Left cardiac atrium (tissue), 4 donors: ENCODE measurements at regions not wholly inside any gene's neighbourhood (a gene's known extent, or its start where the extent isn't known, plus 50 kb on each side); places are given as distances from the start of the nearest gene placed in this dataset.
"Not testable (repeated sequence)": the region's sequence is repeated elsewhere in the genome, so short reads cannot be mapped to it uniquely, and the experiment has no call there.

Experiments
- ATAC-seq, 2 donors: fragments of 200-7000 bp; cut with Tn5 transposase; one replicate each; pipeline ENCODE4 v1.9.1; 2020; ENCODE audit warnings: mild to moderate bottlenecking in 2 of 2, moderate library complexity in 2 of 2
- DNase-seq: peaks from one replicate; pipeline ENCODE4 v3.0.0-alpha.2; 2020
- intact Hi-C, 2 donors: fragments of 100-400 bp; cut with DNase I; formaldehyde crosslinking; loops; one replicate each; pipeline versions ENCODE4 v1.14.1 to v1.15.1; 2022 to 2023
- donor health status: DM: no; HTN: yes; CAD: no.
- donor health status: DM: no; HTN: yes; CAD: no; lungs with severe emphysema.
- donor health status: DM: yes; HTN: yes; CAD: no.
- donor health status: Dilated cardiomyopathy.

DNA sequence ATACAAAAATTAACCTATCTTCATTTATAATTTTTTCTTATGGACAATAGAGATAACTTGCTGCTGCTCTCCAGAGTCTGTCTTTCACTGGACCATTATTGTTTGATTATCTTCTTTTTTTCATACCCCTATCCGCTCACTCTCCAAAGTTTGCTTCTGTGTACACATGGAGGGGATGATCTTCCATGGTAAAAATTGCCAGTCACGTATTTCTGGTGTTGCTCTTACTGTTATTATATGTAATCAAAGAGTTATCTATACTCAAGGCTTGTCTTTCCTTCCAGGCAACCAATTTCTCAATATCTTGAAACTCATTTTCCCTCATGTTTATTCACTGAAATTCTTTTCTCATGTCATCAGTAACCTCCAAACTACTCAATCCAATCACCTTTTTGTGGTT lies 817.8 kb upstream of the NECTIN3 start:
- DNase-seq = no peak
- intact Hi-C loops = no loop called here

DNA sequence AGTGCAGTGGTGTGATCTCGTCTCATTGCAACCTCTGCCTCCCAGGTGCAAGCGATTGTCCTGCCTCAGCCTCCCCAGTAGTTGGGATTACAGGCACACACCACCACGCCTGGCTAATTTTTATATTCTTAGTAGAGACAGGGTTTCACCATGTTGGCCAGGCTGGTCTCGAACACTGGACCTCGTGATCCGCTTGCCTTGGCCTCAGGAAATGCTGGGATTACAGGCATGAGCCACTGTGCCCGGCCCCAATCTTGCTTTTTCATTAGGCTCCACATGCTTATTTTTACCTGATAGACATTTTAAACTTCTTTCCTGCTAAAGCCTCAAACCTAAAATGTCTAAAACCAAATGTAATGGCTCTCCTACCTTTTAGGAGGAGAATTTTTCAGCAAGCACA lies 817.0 kb upstream of the NECTIN3 start:
- intact Hi-C loops = no loop called here
- DNase-seq = no peak
- ATAC-seq = no peak

More for the DNA sequence above, 817.8 kb upstream of the NECTIN3 start:
- no peak for ATAC-seq

DNA sequence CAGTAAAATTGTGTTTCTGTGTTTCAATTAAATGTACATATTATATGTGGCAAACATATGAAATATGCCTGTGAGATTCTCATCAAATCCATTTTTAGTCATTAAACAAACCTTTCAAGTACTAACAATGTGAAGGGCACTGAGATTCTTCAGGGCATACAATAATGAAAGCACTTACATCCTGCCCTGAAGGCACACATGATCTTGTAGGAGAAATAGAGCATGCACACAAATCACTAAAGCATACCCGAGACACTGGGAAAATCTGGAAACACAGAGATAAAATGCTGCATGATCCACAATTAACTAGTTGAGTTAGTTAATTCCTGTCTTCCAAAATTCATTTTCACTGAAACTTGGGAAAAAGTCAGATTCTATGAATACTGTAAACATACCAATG lies 810.5 kb upstream of the NECTIN3 start:
- no peak for DNase-seq
- intact Hi-C loops = no loop called here
- ATAC-seq = no peak

DNA sequence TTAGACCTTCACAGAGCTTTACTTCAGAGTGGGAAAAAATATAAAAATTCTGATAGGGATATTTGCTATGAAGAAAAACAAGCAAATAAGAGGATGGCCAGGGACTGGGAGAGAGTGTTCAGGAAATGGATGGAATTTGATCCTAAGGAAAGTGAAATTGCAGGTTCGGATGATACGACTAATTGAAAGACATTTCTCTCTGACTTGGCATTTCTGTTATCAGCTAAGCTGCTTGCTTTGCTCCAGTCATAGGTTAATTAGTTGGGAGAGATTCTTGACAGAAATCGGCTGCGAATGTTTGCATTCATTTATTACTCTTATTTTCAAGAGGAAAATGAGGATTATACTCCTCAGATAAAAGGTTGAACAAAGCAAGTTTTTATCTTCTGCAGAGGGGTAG lies 808.7 kb upstream of the NECTIN3 start:
- no peak for DNase-seq
- intact Hi-C loops = no loop called here
- ATAC-seq = no peak

DNA sequence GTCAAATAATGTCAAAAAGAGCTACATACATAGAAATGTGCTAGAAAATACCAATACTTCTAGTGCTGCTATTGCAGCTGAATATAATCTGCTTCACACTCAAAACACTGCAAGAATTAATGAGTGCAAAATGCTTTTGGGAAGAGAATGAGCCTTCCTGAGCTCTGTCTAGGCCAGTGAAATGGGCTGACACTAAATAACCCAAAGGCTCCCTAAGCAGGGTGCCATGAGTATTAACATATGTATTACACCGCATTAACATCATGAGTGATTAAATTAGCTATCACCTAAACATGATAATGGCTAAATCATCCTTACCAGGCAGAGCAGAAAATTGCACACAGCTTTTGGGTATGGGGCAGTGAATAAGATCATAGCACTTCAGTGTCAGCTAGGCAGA lies 806.3 kb upstream of the NECTIN3 start:
- ATAC-seq = no peak
- intact Hi-C loops = no loop called here
- DNase-seq = no peak

DNA sequence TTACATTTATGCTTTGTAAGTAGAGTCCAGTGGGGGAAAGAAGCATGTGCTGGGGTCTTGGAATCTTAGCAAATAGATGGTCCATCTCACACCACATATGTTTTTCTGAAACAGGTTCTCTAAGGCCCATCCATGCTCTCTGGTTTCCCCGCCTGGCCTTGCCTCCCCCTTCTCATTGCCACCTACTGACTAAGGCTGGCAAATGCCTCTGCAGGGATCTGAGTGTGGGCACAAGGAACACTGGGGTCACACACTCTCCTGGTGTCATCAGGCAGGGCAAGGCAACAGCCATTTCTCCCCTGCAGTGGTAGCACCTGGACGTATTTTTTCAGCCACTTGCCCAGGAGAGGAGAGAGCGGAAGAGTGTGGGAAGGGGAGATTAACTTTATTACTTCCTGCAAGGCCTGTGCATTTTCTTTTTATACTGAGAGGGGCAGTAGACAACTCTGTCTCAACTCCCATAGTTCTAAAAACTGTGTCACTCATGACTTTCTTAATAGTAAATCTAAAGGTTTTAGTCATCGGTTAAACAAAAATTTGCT lies 804.2 kb upstream of the NECTIN3 start:
- ATAC-seq = no peak
- intact Hi-C loops = no loop called here

DNA sequence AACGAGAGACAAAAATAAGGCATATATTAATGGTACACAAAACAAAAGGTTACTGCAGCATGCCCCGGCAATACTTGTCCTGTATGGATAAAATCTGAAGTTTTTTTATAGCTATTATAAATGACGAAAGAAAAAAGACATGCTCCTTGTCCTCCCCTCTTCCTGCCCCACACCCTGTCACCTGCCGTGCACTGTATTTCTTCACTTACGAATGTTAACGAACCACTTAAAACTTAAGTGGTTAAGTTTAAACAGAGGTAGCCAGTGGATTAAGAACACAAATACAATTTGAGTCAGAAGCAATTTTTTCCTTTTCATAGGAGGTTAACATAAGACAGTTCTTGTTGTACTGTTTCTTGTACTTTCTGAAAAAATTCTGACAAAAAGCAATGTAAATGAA lies 799.1 kb upstream of the NECTIN3 start:
- DNase-seq (no peak), ATAC-seq (no peak)
- intact Hi-C loops = no loop called here

More for the DNA sequence above, 804.2 kb upstream of the NECTIN3 start:
- DNase-seq = no peak

DNA sequence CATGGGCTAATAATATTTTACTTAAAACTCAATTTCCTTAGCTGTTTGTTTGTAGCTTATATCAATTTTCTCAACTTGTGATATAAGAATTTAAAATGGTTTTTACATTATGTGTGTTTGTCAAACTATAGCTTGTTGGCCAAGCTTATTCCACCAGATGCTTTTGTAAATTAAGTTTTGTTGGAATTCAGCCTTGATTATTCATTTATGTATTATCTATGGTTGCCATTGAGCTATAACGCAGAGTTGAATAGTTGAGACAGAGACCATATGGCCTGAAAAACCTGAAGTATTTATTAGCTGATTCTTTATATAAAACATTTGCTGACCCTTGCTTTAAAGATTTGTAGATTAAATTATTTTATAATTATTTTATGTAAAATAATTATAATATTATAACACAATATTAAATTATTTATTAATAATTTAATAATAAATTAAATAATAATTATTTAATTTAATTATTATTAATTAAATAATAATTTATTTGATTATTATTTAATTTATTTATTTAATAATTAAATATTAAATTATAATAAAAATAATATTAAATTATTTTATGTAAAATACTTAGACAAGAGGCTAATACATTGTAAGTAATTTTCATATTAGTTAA lies 779.6 kb upstream of the NECTIN3 start:
- ATAC-seq (no peak), DNase-seq (no peak)
- intact Hi-C loops = no loop called here

DNA sequence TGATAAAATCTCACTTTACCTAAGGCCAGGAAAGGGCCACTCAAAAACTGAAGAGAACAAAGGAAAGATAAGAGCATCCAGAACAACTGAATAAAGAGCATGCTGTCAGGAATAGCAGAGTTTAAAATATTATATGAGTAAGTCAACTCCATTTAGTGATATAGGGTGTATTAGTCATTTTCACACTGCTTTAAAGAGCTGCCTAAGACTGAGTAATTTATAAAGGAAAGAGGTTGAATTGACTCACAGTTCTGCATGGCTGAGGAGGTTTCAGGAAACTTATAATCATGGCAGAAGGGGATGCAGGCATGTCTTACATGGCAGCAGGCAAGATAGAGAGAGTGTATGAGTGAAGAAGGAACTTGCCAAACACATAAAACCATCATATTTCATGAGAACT lies 778.0 kb upstream of the NECTIN3 start:
- DNase-seq (no peak), ATAC-seq (no peak)
- intact Hi-C loops = no loop called here

DNA sequence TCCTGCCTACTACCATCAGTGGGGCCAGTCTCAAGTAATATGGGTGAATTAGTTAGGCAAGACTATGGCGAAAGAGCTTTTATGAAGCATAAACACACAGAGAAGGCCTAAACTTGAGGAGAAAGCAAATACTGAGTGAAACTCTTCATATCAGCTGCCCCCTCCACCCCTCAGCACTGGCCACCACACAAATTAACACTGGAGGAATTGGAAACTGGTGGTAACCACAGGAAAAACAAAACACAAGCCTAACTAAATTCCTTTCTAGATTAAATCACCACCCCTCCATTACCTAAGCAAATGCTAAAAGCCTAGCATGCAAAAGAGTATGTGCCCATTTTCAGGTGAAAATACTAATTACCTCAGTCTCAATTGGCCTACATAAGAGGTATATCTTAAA lies 774.7 kb upstream of the NECTIN3 start:
- intact Hi-C loops = no loop called here
- DNase-seq = no peak

DNA sequence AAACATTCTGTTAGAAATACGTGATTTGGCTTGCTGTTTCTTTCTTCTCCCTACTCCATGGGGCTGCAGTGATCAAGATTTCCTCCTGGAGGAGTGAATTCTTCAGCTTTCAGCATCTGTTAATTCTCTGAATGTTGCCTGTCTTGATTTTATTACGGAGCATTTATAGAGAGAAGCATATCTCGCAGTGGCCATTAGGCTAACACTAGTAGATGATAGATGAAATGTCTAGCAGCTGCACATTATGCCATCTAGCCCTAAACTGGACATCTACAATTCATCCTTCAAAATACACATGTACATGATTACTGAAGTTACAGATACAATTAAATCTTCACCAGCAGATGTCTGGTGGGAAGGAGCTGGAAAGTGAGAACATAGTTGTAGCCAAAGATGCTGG lies 769.8 kb upstream of the NECTIN3 start:
- intact Hi-C loops = no loop called here
- no peak for DNase-seq
- ATAC-seq = no peak

More for the DNA sequence above, 774.7 kb upstream of the NECTIN3 start:
- no peak for ATAC-seq

DNA sequence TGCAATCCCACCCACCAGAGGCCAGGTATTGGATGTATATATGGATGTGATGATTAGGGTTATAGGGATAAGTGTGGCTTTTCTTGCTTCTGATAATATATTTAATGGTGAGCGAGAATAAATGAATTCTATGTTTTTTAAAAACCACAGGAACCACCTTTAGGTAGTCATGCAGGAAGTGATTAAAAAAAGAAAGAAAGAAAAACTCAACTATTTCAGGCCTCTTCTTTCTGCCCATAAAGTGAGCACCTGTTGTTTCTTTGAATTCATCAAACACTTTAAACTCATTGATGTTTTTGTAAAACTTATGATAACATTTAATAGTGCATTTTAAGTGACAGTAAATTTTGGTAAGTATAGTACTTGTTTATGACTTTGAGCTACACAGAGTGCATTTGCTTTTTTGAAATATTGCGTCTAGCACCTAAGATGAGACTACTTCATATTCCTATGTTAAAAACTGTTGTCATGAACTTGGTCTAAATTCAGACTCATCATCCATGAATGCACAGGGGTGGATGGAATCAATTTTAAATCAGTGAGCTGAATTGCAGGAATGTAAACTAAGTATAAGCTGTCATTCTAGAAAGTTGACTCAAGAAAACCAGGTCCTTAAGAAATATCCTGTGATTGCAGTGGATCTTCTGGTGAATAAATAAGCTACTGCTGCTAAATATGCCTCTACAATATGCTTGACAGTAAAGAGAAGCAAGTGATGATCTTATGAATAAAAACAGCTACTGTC lies 764.4 kb upstream of the NECTIN3 start:
- no peak for ATAC-seq
- DNase-seq = no peak
- intact Hi-C loops = no loop called here

DNA sequence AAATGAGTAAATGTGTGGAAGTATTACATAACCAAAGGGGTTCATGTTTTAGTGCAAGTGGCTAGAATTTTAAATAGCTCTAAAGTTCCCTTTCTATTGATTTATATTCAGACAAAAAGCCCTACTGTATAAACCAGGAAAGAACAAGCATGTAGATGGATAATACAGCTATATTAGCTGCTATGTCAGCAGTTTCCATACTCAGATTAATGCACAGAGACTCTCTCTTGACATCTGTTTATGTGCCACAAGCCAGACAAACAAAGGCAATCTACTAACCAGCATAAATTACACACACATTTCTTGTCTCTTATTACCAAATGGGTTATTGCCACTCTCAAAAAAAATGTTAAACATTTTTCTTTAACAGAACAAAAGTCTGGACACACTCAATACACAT lies 760.1 kb upstream of the NECTIN3 start:
- intact Hi-C loops = no loop called here
- no peak for DNase-seq
- no peak for ATAC-seq

DNA sequence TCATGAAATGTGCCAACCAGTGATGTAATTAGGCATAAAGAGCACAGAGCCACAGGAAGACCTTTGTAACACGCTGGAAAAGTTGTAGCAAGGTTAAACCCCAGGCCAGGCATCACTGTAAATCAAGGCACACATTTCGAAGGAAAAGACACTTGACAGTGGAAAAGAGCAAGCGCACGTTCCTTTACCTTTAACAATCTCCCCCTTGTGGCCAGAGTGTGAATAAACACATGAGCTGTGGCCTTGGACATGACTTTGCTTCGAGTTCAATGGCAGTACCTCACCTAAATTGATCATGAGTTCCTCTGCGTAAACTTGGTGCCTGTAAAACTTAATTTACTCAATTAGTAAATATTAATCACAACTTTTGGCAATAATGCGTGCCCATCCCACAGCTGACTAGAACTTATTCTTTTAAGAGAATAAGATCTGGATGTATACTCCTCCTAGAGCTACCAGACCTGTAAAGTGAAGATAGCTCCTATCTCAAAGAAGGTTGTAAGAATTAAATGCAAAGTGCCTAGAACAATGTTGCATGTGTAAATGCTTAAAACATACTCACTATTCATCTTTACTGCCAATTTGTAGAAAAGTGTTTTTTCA lies 757.0 kb upstream of the NECTIN3 start:
- ATAC-seq (peak in 1 of 2 donors; percentile 31), DNase-seq (peak; percentile 48)
- intact Hi-C loops = loop anchor here in 1 of 2 donors (2.0 kb wide), 1 partner anchor 582 kb away; no protein-coding TSS in a partner anchor

DNA sequence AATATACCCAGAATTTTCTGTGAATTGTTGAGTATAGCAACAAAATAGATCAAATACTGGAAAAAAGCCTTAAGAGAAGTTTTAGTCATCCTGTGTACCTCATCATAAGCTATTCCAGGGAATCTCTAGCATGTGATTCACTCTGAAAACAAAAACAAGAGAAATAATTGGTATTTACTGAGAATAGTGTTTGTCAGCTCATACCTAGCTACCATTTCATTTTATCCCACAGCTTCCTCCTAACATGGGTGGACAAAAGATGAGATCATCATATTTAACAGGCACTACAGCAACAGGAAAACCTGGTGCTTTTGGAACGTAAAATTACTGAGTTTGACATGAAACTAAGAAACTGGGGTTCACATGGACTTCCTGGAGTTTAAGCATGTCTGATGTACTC lies 753.5 kb upstream of the NECTIN3 start:
- no peak for DNase-seq
- no peak for ATAC-seq
- intact Hi-C loops = no loop called here

DNA sequence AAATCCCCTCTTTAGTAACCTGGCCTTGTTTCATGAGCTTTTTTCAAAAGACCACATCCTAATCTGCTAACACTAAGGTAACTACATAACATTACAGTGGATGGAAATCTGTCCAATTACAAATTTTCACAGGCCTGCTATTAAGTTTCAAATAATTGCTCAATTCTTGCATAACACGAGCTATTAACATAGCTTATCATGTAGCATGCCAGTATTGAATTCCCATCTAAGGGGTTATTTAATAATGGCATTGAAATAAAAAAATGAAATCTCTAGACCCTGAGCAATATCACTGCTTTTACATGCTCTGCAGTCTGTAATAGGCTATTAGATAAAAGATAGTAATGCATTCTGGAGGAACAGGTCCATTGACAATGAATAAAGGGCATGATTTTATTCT lies 748.3 kb upstream of the NECTIN3 start:
- intact Hi-C loops = no loop called here
- DNase-seq (no peak), ATAC-seq (no peak)

DNA sequence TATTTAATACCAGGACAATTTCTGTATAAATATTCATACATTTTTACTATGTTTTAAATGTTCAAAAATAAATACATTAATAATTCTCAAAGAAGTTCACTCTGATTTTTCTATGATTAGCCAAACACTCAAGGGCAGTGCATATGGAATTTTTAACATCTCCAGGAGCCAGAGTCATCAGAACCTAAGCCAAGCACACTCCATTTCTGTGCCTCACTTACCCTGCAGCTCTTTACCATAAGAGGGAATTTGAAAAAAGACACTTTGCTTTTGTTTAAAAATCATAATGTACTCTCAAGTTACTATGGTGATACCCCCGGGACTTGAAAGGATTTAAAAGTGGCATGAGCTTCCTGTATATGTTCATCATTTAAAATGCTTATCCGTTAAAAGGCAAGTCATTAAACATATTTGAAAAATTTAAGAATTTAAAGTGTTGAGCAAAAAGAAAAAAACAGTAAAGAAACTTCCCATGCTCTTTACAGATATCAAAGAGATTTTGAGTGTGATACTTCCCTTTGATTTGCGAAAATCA lies 747.4 kb upstream of the NECTIN3 start:
- ATAC-seq (no peak), DNase-seq (no peak)
- intact Hi-C loops = no loop called here

DNA sequence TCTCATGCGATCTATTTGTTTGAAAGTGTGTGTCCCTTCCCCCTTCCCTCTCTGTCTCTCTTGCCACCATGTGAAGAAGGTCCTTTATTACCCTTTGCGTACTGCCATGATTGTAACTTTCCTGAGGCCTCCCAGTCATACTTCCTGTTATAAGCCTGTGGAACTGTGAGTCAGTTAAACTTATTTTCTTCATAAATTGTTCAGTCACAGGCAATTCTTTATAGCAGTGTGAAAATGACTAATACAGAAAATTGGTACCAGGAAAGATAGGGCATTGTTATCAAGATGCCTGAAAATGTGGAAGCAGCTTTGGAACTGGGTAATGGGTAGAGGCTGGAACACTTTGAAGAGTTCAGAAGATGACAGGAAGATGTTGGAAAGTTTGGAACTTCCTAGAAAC lies 743.7 kb upstream of the NECTIN3 start:
- ATAC-seq = no peak
- no peak for DNase-seq
- intact Hi-C loops = no loop called here

DNA sequence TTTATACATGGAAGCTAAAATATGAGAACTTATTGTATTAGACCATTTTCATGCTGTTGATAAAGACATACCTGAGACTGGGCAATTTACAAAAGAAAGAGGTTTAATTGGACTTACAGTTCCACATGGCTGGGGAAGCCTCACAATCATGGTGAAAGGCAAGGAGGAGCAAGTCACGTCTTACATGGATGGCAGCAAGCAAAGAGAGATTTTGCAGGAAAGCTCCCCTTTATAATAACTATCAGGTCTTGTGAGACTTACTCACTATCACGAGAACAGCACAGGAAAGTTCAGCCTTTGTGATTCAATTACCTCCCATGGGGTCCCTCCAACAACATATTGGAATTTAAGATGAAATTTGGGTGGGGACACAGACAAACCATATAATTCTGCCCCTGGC lies 740.1 kb upstream of the NECTIN3 start:
- intact Hi-C loops, DNase-seq, ATAC-seq: not testable (repeated sequence)

DNA sequence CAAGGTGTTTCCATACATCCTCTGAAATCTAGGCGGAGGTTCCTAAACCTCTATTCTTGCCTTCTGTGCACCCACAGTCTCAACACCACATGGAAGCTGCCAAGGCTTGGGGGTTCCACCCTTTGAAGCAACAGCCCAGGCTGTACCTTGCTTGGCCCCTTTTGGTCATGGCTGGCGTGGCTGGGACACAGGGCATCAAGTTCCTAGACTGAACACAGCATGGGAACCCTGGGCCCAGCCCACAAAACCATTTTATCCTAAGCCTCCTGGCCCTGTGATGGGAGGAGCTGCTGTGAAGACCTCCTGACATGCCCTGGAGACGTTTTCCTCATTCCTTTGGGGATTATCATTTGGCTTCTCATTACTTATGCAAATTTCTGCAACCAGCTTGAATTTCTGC lies 739.0 kb upstream of the NECTIN3 start:
- ATAC-seq (no peak), DNase-seq (no peak)
- intact Hi-C loops = no loop called here
